C4-2B (cell line): ENCODE measurements at regions not wholly inside any gene's neighbourhood (a gene's known extent, or its start where the extent isn't known, plus 50 kb on each side); places are given as distances from the start of the nearest gene placed in this dataset.

Experiments used
- H3K27ac ChIP-seq: fragments of 450-650 bp; 2 replicates; pipeline ENCODE4 v1.5.1; 2017
- ZFX ChIP-seq: fragments of 450-650 bp; IDR thresholded peaks from 2 replicates; pipeline ENCODE4 v1.6.1; 2017
- TF ChIP-seq, protein P1 (sequence below): fragments of 450-650 bp; conservative IDR thresholded peaks from 2 replicates; pipeline ENCODE4 v1.5.1; 2017; ENCODE audit warnings: mild to moderate bottlenecking

DNA sequence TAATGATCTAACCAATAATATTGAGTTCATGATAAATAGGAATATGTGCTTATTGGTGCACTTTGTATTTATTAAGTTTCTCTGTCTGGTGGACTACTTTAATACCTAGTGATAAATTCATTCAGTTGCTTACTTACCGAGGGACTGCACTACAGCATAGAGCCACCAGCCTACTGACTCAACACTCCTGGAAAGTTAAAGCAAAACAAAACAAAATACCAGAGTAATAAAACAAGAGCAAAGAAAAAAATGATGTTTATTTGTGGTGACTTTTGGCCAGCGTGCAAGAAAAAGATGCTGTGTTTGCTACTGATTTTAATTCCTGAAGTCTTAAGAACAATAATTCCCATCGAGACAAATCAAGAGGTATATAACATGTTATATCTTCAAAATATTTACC lies 586.3 kb downstream of the PLA2G4A start:
- no peak for TF ChIP-seq ZFX
- TF ChIP-seq, protein P1, sequence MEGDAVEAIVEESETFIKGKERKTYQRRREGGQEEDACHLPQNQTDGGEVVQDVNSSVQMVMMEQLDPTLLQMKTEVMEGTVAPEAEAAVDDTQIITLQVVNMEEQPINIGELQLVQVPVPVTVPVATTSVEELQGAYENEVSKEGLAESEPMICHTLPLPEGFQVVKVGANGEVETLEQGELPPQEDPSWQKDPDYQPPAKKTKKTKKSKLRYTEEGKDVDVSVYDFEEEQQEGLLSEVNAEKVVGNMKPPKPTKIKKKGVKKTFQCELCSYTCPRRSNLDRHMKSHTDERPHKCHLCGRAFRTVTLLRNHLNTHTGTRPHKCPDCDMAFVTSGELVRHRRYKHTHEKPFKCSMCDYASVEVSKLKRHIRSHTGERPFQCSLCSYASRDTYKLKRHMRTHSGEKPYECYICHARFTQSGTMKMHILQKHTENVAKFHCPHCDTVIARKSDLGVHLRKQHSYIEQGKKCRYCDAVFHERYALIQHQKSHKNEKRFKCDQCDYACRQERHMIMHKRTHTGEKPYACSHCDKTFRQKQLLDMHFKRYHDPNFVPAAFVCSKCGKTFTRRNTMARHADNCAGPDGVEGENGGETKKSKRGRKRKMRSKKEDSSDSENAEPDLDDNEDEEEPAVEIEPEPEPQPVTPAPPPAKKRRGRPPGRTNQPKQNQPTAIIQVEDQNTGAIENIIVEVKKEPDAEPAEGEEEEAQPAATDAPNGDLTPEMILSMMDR: no peak
- H3K27ac ChIP-seq: no peak overlapping the region

DNA sequence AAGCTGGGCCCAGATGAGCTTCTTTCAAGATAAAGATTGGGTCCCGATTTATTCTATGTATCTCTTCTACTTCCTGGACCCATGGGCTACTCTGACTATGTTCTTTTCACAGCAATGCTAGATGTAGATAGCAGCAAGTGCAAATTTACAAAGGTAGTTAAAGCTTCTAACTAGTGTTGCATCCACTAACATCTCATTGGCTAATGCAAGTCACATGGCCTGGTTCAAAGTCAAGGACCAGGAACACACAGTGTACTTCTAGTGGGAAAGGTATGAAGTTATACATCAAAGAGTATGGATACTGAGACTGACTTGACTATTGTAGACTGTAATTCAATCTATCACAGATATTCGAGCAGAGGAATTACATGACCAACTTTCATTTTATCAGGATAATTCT lies 588.8 kb downstream of the PLA2G4A start:
- TF ChIP-seq ZFX: no peak
- TF ChIP-seq, protein P1: no peak
- H3K27ac ChIP-seq: no peak overlapping the region

DNA sequence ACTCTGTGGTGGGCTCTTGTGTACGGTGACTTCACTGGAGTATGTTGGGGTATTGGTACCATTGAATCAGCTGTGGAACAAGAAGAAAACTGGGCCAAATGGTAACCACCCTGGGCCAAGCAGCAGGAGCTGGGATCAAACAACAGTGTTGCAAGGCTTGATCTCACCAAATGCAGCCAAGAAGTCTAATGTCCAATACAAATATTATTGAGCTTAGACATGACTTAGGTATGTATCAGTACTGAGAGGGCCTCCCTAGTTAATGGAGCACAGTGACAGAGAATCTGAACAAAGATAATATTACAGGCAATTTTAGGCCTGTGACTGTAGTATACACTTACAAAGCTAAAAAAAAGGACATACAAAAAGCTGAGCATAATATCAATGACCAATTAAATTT lies 604.8 kb downstream of the PLA2G4A start:
- no peak for TF ChIP-seq ZFX
- TF ChIP-seq, protein P1: no peak
- H3K27ac ChIP-seq: no peak overlapping the region

DNA sequence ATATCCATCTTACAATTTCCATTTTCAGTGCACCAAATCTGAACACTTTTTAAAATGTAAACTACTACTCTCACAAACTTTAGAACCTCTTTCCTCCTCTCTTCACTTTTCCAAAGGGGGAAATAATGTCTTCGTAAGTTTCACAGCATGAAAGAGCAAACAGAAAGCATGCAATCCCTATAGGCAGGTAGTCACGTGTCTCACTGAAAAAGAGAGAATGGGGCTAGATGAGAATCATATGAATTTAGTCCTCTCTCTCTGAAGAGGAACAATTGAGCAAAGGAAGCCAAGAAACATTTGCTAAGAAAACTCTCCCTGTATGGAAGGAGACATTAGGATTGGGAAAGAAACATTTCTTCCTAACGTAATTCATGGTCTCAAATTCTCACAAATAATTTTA lies 613.9 kb downstream of the PLA2G4A start:
- TF ChIP-seq, protein P1: no peak
- TF ChIP-seq ZFX: no peak
- no peak overlapping the region for H3K27ac ChIP-seq

DNA sequence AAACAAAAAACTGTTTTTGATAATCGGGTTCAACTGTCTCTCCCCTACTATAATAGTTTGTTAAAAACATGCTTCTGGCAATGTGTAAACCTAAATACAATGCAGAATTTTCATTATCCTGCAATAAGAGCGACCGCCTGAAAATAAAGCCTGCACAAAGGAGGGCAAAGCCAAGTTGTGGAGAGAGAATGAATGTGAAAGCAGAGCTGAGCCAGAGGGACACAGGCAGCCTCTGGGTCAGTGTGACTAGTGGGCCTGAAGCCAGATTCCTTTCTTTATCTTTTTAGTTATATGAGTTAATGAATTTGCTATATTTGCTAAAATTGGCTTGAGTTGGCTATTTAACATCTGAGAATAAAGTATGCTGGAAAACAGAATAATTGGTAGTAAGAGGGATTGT lies 615.2 kb downstream of the PLA2G4A start:
- no peak overlapping the region for H3K27ac ChIP-seq
- TF ChIP-seq, protein P1: no peak
- no peak for TF ChIP-seq ZFX

DNA sequence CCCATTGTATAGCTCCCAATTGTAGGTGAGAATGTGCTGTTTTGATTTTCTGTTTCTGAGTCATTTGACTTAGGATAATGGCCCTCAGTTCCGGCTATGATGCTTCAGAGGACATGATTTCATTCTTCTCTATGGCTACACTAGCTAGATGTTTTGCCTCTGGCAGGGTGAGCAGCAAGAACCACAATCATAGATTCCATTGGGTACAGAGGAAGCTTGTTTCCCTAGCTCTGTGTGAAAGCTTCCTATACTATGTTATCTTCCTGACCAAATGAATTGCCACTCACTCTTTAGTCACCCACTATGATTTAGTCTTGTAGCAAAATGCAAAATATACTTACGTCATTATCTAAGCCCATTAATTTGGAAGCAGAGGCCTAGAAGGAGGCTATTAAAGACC lies 616.3 kb downstream of the PLA2G4A start:
- TF ChIP-seq, protein P1: no peak
- TF ChIP-seq ZFX: no peak
- no peak overlapping the region for H3K27ac ChIP-seq

DNA sequence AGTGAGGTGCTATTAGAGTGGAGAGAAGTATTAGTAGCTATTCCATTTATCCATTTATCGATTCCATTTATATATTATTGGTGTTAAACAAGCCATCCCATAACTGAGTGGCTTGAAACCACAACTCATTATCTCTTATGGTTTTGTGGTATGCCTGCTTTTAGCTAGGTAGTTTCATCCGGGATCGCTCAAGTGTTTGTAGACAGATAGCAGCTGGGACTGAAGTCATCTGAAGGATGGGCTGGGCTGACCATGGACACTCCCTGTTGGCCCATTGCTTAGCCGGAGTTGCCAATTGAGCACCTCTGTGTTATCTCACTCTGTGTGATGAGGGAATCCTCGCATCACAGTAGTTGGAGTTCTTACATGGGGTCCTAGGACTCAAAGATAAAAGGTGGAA lies 622.5 kb downstream of the PLA2G4A start:
- TF ChIP-seq, protein P1: no peak
- TF ChIP-seq ZFX: no peak
- no peak overlapping the region for H3K27ac ChIP-seq
